HG03159 (cell line): ENCODE measurements at regions not wholly inside any gene's neighbourhood (a gene's known extent, or its start where the extent isn't known, plus 50 kb on each side); places are given as distances from the start of the nearest gene placed in this dataset.

ENCODE experiments used
- ATAC-seq: cut with Tn5 transposase; IDR thresholded peaks from one replicate; pipeline ENCODE4 v1.9.1; 2021; ENCODE audit warnings: mild to moderate bottlenecking, moderate library complexity; ENCODE audit not compliant: unreplicated experiment

GRCh38 chr3:111244760-111245159, 173.1 kb downstream of the NECTIN3 start:
- no peak for ATAC-seq

GRCh38 chr3:111246967-111247760, 175.5 kb downstream of the NECTIN3 start:
- ATAC-seq: no peak

GRCh38 chr3:111248406-111248805, 176.8 kb downstream of the NECTIN3 start:
- no peak for ATAC-seq

- ATAC-seq: no peak
These were observed 177.8 kb downstream of the NECTIN3 start for GRCh38 chr3:111249421-111249820.

GRCh38 chr3:111252779-111253178, 181.2 kb downstream of the NECTIN3 start:
- ATAC-seq: no peak

GRCh38 chr3:111253733-111254132, 182.1 kb downstream of the NECTIN3 start:
- ATAC-seq: no peak

GRCh38 chr3:111260878-111261277, 189.3 kb downstream of the NECTIN3 start:
- peak; percentile 79 for ATAC-seq

GRCh38 chr3:111269777-111270176, 198.2 kb downstream of the NECTIN3 start:
- no peak for ATAC-seq

- ATAC-seq: no peak
These were observed 205.6 kb downstream of the NECTIN3 start for GRCh38 chr3:111277226-111277625.

GRCh38 chr3:111278959-111279358, 207.3 kb downstream of the NECTIN3 start:
- no peak for ATAC-seq

- no peak for ATAC-seq
These were observed 210.4 kb downstream of the NECTIN3 start for GRCh38 chr3:111282024-111282423.

- no peak for ATAC-seq
These were observed 211.5 kb downstream of the NECTIN3 start for GRCh38 chr3:111283165-111283564.

- ATAC-seq: no peak
These were observed 213.0 kb downstream of the NECTIN3 start for GRCh38 chr3:111284503-111285183.

- ATAC-seq: no peak
These were observed 213.5 kb downstream of the NECTIN3 start for GRCh38 chr3:111285184-111285538.

GRCh38 chr3:111285694-111286093, 214.1 kb downstream of the NECTIN3 start:
- no peak for ATAC-seq

- no peak for ATAC-seq
These were observed 215.1 kb downstream of the NECTIN3 start for GRCh38 chr3:111286746-111287145.

GRCh38 chr3:111292117-111292516, 220.5 kb downstream of the NECTIN3 start:
- no peak for ATAC-seq

- no peak for ATAC-seq
These were observed 227.6 kb downstream of the NECTIN3 start for GRCh38 chr3:111299192-111299615.

- no peak for ATAC-seq
These were observed 229.7 kb downstream of the NECTIN3 start for GRCh38 chr3:111301238-111301798.

GRCh38 chr3:111302063-111302462, 230.4 kb downstream of the NECTIN3 start:
- ATAC-seq: no peak

GRCh38 chr3:111303760-111304159, 232.1 kb downstream of the NECTIN3 start:
- ATAC-seq: no peak

- ATAC-seq: no peak
These were observed 234.3 kb upstream of the CD96 start for GRCh38 chr3:111307676-111308075.
